HAP-1 (cell line): ENCODE measurements at regions not wholly inside any gene's neighbourhood (a gene's known extent, or its start where the extent isn't known, plus 50 kb on each side); places are given as distances from the start of the nearest gene placed in this dataset.

Source experiments
- DNase-seq, 2 experiments: peaks; one replicate each; pipeline ENCODE4 v3.0.0-alpha.2; 2016 to 2020; ENCODE audit warnings: low spot score in 2 of 2
- H3K27me3 ChIP-seq: fragments of 250-450 bp; sonication (Bioruptor Pico); 2 replicates; pipeline ENCODE4 v1.5.1; 2020; ENCODE audit warnings: low read depth, mild to moderate bottlenecking, moderate library complexity
- H3K36me3 ChIP-seq: fragments of 250-450 bp; sonication (Bioruptor Pico); replicated peaks from 2 replicates; pipeline ENCODE4 v1.5.1; 2020; ENCODE audit warnings: mild to moderate bottlenecking
- H3K4me1 ChIP-seq: fragments of 250-450 bp; sonication (Bioruptor Pico); 2 replicates; pipeline ENCODE4 v1.5.1; 2020; ENCODE audit warnings: mild to moderate bottlenecking
- H3K4me3 ChIP-seq: fragments of 250-450 bp; sonication (Bioruptor Pico); 2 replicates; pipeline ENCODE4 v1.5.1; 2020; ENCODE audit warnings: mild to moderate bottlenecking, moderate library complexity
- H3K9me3 ChIP-seq: fragments of 250-450 bp; sonication (Bioruptor Pico); 2 replicates; pipeline ENCODE4 v1.5.1; 2020; ENCODE audit warnings: mild to moderate bottlenecking, moderate library complexity
- in situ Hi-C: fragments of 300-500 bp; cut with MboI; formaldehyde crosslinking; loops from 3 replicates; pipeline ENCODE4 v1.14.3; 2020; ENCODE audit warnings: low sequenced_read_pairs, inconsistent platforms, mixed read lengths

DNA sequence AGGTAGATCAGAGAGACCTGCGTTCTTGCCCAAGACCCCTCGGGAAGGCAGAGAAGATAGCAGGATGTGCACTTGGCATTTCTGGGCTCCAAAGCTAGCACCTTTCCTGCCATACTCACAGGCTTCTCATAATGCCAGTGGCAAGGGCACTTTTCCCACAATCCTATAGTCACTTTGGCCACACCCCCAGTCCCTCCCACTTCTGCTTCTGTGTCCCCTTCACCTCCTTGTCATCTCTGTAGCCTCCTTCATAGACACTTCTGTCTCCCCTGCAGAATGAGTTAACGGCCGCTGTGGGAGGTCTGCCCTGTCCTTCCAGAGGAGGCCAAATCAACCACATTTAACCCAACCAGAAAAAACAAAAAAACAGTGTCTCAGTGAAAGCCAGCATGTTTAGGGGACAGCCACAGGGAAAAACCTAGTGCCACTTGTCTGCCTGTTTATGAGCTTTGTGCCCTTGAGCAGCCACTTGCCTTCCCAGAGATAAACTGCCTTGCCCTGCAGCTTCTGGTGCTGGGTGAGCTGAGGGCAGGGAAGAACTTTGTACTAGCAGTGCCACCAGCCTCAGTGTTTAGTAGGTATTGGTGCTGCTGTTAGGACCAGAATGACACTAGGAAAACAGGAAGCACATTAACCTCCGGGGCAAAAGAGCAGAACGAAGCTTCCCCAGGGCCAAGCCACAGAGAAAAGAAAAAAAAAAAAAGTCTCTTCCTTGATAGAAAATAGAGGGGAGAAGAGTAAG is 193.0 kb upstream of the PWP1 start:
- no peak overlapping the region for H3K4me3 ChIP-seq
- DNase-seq, result no peak
- H3K9me3 ChIP-seq, result no peaks in the 10 kb centered on the region
- no peaks in the 10 kb centered on the region for H3K36me3 ChIP-seq
- no peaks in the 10 kb centered on the region for H3K27me3 ChIP-seq
- in situ Hi-C loops, result no loop called here
- H3K4me1 ChIP-seq, result no peaks in the 10 kb centered on the region

DNA sequence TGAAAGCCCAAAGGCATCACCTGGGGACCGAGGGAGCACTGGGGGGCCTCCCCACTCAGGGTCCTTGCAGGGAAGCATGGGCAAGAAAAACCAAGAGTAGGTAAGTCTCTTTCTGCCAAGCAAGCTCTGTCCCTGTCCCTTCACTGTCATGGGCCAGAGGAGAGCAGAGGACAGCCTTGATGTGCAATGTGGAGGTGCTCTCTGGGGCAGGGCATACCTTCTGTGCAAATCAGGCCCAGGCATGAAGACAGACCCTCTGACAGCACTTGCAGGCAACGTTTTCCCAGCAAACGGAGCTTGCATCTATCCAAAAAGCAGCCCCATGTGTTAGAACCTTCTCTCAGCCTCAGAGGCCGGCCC is 192.5 kb upstream of the PWP1 start:
- no peaks in the 10 kb centered on the region for H3K9me3 ChIP-seq
- no peaks in the 10 kb centered on the region for H3K27me3 ChIP-seq
- DNase-seq, result no peak
- in situ Hi-C loops, result no loop called here
- no peaks in the 10 kb centered on the region for H3K4me1 ChIP-seq
- no peaks in the 10 kb centered on the region for H3K36me3 ChIP-seq
- H3K4me3 ChIP-seq, result no peak overlapping the region

DNA sequence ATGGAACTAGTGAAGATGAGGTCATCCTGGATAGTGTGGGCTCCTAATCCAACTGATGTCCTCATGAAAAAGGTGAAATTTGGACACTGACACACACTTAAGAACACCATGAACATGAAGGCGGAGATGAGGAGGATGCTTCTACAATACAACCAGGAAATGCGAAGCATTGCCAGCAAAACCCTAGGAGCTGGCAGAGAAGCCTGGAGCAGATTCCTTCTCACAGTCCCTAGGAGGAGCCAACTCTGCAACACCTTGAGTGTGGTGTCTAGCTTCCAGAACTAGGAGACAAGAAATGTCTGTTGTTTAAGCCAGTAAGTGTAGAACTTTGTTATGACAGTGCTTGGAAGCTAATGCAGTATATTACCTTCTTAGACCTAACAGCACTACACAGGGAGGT is 191.9 kb upstream of the PWP1 start:
- Histone ChIP-seq H3K4me1 (no peaks in the 10 kb centered on the region), H3K27me3 (no peaks in the 10 kb centered on the region), H3K4me3 (no peak overlapping the region), H3K9me3 (no peaks in the 10 kb centered on the region), H3K36me3 (no peaks in the 10 kb centered on the region)
- DNase-seq, result no peak
- in situ Hi-C loops, result no loop called here

DNA sequence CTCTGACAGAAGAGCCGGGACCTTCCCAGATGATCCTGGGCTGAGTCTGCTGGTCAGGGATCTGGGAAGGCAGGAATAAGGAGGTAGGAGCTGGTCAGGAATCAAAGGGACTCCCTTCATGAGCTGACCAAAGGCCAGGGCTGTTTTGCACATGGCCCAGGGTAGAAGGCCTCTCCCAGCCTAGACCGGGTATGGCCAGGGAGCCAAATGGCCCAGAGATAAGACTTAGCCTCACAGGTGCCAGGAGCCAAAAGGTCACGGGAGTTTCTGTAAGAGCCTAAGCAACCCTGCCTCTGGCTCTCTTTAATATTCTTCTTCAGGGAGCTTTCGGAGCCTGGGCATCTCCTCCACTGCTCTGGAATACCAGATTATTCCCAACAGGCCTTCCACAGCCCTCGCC is 191.3 kb upstream of the PWP1 start:
- in situ Hi-C loops, result no loop called here

DNA sequence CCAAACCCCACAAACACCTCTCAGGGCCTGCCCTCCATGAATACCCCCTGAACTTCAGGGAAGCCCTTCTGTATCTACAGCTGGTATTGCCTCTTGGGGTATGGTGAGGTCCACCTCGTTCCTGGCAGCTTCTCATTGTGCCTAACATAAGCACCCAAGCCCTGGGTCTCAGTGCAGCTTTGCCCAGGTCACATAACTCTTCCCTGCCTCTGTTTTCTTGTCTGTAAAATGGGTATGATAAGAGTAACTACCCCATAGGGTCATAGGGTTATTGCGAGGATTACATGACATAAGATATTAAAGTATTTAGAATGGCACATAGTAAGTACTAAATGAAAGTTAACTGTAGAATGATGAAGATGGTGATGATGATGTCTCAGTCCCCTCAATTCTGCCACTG is 190.0 kb upstream of the PWP1 start:
- DNase-seq, result no peak
- H3K9me3 ChIP-seq, result no peaks in the 10 kb centered on the region
- no peaks in the 10 kb centered on the region for H3K36me3 ChIP-seq
- in situ Hi-C loops, result no loop called here
- H3K27me3 ChIP-seq, result no peaks in the 10 kb centered on the region
- H3K4me3 ChIP-seq, result no peak overlapping the region
- no peaks in the 10 kb centered on the region for H3K4me1 ChIP-seq

More for the DNA sequence above, 191.3 kb upstream of the PWP1 start:
- no peaks in the 10 kb centered on the region for H3K9me3 ChIP-seq
- H3K27me3 ChIP-seq, result no peaks in the 10 kb centered on the region
- DNase-seq, result no peak
- H3K4me1 ChIP-seq, result no peaks in the 10 kb centered on the region
- H3K4me3 ChIP-seq, result no peak overlapping the region
- H3K36me3 ChIP-seq, result no peaks in the 10 kb centered on the region

DNA sequence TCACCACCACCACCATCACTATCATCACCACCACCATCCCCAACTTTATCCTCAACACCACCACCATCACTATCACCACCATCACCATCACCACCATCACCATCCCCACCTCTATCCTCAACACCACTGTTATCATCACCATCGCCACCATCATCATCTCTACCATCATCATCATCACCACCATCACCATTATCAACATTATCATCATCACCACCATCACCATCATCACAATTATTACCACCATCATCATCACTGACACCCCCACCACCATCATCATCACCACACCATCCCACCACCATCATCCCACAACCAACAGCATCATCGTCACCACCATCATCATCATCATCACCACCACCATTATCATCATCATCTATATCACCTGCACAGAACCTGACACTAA is 188.4 kb upstream of the PWP1 start:
- no peak for DNase-seq
- H3K4me1 ChIP-seq, result no peaks in the 10 kb centered on the region
- in situ Hi-C loops, result no loop called here
- H3K27me3 ChIP-seq, result no peaks in the 10 kb centered on the region
- no peaks in the 10 kb centered on the region for H3K9me3 ChIP-seq
- no peaks in the 10 kb centered on the region for H3K36me3 ChIP-seq
- no peak overlapping the region for H3K4me3 ChIP-seq

DNA sequence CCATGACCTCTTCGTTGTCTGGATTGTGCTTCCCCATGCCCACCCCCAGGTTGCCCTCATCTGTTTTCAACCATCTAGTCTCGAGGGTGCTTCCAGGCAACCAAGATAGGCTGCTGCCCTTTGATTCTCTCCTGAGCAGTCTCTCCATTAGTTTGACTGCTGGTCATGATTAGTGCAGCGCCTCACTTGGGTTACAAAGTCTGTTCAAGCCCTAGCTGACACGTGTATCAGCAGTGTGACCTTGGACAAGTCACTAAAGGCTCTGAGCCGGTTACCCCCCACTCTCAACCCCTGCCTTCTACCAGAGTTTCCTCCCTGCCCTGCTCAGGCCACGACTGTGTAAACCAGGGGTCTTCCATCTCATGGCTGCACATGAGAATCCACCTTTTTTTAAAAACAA is 185.3 kb upstream of the PWP1 start:
- H3K27me3 ChIP-seq, result no peaks in the 10 kb centered on the region
- in situ Hi-C loops, result no loop called here

DNA sequence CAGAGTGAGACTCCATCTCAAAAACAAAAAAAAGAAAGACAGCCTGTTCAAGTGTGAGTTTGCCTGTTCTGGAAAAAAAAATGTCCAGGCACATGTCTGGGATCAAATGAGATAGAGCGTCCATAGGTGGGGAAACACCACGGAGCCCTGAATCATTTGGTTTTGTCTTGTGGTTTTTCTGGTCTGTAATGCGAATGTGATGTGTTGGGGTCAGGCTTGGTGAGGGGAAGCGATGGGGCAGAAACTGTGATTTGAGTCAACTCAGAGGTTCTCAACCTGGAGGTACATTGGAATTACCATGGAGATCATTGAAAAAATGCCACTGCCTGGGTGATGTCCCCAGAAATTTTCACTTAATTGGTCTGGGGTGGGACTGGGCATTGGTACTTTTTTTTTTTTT is 183.9 kb upstream of the PWP1 start:
- no peak for DNase-seq
- no peaks in the 10 kb centered on the region for H3K36me3 ChIP-seq
- H3K27me3 ChIP-seq, result no peaks in the 10 kb centered on the region
- in situ Hi-C loops, result no loop called here
- no peak overlapping the region for H3K4me3 ChIP-seq
- no peaks in the 10 kb centered on the region for H3K9me3 ChIP-seq
- no peaks in the 10 kb centered on the region for H3K4me1 ChIP-seq

More for the DNA sequence above, 185.3 kb upstream of the PWP1 start:
- H3K4me3 ChIP-seq, result no peak overlapping the region
- no peaks in the 10 kb centered on the region for H3K9me3 ChIP-seq
- no peak for DNase-seq
- H3K4me1 ChIP-seq, result no peaks in the 10 kb centered on the region
- H3K36me3 ChIP-seq, result no peaks in the 10 kb centered on the region

DNA sequence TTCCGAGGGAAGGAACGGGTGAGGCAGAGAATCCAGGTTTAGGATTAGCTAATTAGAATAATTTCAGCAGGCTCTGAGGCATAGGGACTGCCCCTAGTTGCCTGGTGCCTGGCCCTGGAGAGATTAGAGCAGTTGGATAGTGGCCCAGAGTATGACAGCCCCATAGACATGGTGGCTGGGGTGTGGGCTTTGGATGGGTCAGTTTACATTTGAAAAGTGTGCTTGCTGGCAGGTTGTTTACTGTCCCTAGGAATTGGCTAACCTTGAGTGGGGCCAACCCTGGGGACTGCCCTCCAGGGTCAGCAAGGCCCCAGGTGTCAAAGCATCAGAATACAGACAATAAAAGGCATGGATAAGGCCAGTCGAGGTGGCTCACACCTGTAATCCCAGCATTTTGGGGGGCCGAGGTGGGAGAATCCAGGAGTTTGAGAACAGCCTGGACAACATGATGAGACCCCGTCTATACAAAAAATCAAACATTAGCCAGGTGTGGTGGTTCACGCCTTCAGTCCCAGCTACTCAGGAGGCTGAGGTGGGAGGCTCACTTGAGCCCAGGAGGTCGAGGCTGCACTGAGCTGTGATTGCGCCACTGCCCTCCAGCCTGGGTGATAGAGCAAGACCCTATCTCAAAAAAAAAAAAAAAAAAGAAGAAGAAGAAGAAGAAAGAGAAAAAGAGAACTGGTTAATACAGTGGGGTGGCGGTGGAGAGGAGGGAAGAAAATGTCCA is 182.3 kb upstream of the PWP1 start:
- no peak for DNase-seq
- in situ Hi-C loops, result no loop called here
- no peaks in the 10 kb centered on the region for H3K4me1 ChIP-seq
- H3K9me3 ChIP-seq, result no peaks in the 10 kb centered on the region
- no peaks in the 10 kb centered on the region for H3K36me3 ChIP-seq
- H3K4me3 ChIP-seq, result no peak overlapping the region
- H3K27me3 ChIP-seq, result no peaks in the 10 kb centered on the region

DNA sequence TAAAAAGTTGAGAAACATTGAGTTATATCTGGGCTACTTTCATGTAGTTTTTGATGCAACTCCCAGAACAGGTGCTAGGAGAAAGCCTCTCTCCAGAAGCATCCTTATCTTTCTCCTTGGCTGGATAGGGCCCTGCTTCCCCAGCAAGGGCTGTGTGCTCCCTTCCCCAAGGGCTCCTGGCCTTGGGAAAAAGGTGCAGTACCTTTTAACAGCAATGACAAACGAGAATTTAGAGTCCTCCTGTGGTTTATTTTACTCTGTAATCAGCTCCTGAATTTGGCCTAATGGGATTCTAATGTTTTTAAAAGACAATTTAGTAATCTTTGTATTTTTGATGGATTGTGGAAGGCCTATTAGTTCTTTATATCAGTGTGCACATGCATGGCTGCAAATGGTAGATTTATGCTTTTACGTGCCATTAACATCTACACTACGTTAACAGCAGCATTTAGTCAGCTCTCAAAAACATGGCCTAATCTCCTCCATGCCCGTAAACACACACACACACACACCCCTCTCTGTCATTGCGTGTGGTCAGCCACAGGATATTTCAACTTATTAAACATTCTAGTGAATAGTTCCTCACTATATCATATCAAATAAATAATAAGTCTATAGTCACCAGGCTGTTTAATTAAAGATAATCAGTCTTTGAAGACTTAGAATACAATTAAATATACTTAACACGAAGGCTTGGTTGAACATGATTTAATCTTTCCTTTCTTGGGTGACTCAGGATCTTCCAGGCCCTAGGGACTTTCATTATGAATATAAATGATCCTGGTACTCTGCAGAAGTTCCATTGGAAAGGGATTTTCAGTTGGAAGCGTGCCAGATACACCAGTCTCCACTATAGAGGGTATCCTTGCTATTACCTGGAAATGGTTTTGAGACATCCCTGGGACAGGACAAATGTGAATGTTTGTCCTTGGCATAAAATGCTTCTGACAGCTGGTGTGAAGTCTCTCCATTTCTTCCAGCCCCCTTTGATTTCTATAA is 181.4 kb upstream of the PWP1 start:
- DNase-seq, result peak in 1 of 2 experiments; percentile 12
- in situ Hi-C loops, result no loop called here
- no peaks in the 10 kb centered on the region for H3K4me1 ChIP-seq
- no peak overlapping the region for H3K4me3 ChIP-seq
- H3K9me3 ChIP-seq, result no peaks in the 10 kb centered on the region
- no peaks in the 10 kb centered on the region for H3K36me3 ChIP-seq
- no peaks in the 10 kb centered on the region for H3K27me3 ChIP-seq

DNA sequence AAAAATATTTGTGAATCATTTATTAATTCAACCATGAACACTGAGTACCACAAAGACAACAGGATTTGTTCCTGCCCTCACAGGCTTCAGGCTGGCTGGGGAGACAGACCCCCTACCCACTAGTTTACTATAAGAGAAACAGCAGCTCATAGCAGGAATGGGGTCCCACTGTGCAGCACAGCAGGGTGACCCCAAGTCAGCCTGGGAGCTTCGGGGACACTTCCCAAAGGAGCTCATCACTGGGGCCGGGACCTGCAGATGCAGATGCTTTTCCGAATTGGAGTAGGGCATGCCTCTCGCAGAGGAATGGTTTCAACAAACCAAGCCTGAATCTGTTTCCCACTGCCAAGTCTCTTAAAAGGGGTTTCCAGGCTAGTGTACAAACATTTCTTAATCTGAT is 176.2 kb upstream of the PWP1 start:
- no peak for DNase-seq
- no peaks in the 10 kb centered on the region for H3K36me3 ChIP-seq
- in situ Hi-C loops, result no loop called here

DNA sequence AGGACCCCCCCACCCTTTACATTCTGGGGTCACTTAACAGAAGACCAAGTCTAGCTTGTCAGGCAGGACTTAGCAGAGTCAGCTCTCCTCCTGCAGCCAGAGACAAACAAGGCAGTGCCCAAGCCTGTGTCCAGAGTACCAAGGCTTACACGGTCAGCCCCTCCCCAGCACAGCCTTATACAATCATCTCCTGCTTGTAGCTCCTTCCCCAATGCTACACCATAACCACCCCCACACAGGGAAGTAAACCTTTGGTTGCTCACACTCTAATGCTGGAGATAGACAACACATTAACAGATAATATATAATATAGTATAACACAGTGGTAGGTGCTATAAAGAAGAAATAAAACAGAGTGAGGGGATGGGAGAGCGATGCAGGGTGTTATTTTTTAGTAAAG is 175.4 kb upstream of the PWP1 start:
- no peaks in the 10 kb centered on the region for H3K9me3 ChIP-seq
- no peaks in the 10 kb centered on the region for H3K36me3 ChIP-seq
- no peaks in the 10 kb centered on the region for H3K4me1 ChIP-seq
- DNase-seq, result no peak
- no peaks in the 10 kb centered on the region for H3K27me3 ChIP-seq
- no peak overlapping the region for H3K4me3 ChIP-seq
- in situ Hi-C loops, result no loop called here

More for the DNA sequence above, 176.2 kb upstream of the PWP1 start:
- Histone ChIP-seq H3K27me3 (no peaks in the 10 kb centered on the region), H3K4me3 (no peak overlapping the region), H3K4me1 (no peaks in the 10 kb centered on the region), H3K9me3 (no peaks in the 10 kb centered on the region)

DNA sequence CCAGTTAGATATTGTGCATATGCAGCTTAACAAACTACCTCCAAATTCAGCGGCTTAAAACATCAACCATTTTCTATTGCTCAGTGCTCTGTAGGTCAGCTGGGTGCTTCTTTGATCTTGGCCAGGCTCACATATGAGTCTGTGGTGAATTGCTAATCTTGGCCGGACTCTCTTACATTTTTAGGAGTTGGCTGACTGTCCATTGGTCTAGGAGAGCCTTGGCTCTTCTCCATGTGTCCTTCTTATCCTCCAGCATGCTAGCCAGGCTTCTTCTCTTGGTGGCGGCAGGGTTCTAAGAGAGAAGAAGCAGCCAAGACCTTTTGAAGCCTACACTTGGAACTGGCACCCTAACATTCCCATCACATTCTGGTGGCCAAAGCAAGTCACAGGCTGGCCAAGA is 174.3 kb upstream of the PWP1 start:
- no peak for DNase-seq
- in situ Hi-C loops, result no loop called here
- Histone ChIP-seq H3K9me3 (no peaks in the 10 kb centered on the region), H3K4me1 (no peaks in the 10 kb centered on the region), H3K36me3 (no peaks in the 10 kb centered on the region), H3K4me3 (no peak overlapping the region), H3K27me3 (no peaks in the 10 kb centered on the region)

DNA sequence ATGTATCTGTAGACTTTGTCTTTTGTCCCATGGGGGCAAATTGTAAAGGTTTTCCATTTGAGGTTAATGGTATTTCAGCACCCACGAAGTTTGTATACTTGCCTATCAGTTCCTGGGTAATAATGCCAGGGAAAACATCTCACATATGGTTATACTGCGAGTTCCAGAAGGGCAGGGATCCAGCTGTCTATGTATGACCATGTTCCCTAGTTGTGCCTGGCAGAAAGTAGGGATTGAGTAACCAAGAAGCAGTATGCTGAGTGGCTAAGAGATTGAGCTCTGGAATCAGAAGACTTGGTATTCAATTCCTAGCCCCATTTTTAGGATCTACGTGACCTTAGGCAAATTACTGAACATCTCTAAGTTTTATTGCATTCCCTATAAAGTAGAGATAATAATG is 173.2 kb upstream of the PWP1 start:
- no peaks in the 10 kb centered on the region for H3K4me1 ChIP-seq
- no peak for DNase-seq
- H3K4me3 ChIP-seq, result no peak overlapping the region
- no peaks in the 10 kb centered on the region for H3K27me3 ChIP-seq
- H3K9me3 ChIP-seq, result no peaks in the 10 kb centered on the region
- in situ Hi-C loops, result no loop called here
- H3K36me3 ChIP-seq, result no peaks in the 10 kb centered on the region
